Activated CD8-positive, alpha-beta memory T cell treated with anti-CD3 and anti-CD28 coated beads, Interleukin-2, amount 10 ng/mL, durations not matched to agents 7 days and 5 days (primary cell): ENCODE measurements at regions not wholly inside any gene's neighbourhood (a gene's known extent, or its start where the extent isn't known, plus 50 kb on each side); places are given as distances from the start of the nearest gene placed in this dataset.
A peak's percentile ranks its signal among the peaks of the same experiment; 100 is the strongest.

Experiments used
- ATAC-seq: fragments of 150-1000 bp; cut with Tn5 transposase; one replicate; pipeline ENCODE4 v1.10.0; 2021; ENCODE audit warnings: moderate library complexity
- CTCF ChIA-PET: fragments of 350-600 bp; sonication (Branson Sonifier 250); formaldehyde crosslinking; loops from one replicate; lab custom pipeline; 2021; ENCODE audit warnings: antibody characterized with exemption; lab: Charles Lee
- DNase-seq: peaks from one replicate; pipeline ENCODE4 v3.0.0-alpha.2; 2020
- H3K27ac Mint-ChIP-seq: one replicate; pipeline ENCODE4 v1.8.0; 2021; ENCODE audit warnings: mild to moderate bottlenecking, mixed read lengths
- H3K27me3 Mint-ChIP-seq: one replicate; pipeline ENCODE4 v1.8.0; 2021; ENCODE audit warnings: mixed read lengths
- H3K36me3 Mint-ChIP-seq: one replicate; pipeline ENCODE4 v1.8.0; 2021; ENCODE audit warnings: mild to moderate bottlenecking, mixed read lengths
- H3K4me1 Mint-ChIP-seq: one replicate; pipeline ENCODE4 v1.8.0; 2021; ENCODE audit warnings: mixed read lengths
- H3K4me3 Mint-ChIP-seq: one replicate; pipeline ENCODE4 v1.8.0; 2021; ENCODE audit warnings: mild to moderate bottlenecking, moderate library complexity, mixed read lengths
- H3K9me3 Mint-ChIP-seq: one replicate; pipeline ENCODE4 v1.8.0; 2022; ENCODE audit warnings: low read depth, mixed read lengths

GRCh38 chr14:101347893-101348777 lies 213.2 kb upstream of the DIO3 start:
- H3K4me3 Mint-ChIP-seq: no peak overlapping the region
- H3K36me3 Mint-ChIP-seq: no peaks in the 10 kb centered on the region
- ATAC-seq (no peak), DNase-seq (no peak)
- peaks cover 16% of the 10 kb centered on the region for H3K27me3 Mint-ChIP-seq
- CTCF ChIA-PET: no interaction called here
- H3K27ac Mint-ChIP-seq: no peak overlapping the region
- H3K4me1 Mint-ChIP-seq: no peaks in the 10 kb centered on the region
- H3K9me3 Mint-ChIP-seq: no peaks in the 10 kb centered on the region

- no peak for ATAC-seq
- peak; percentile 15 for DNase-seq
- Mint-ChIP-seq H3K9me3 (peaks cover 1% of the 10 kb centered on the region), H3K4me3 (no peak overlapping the region), H3K36me3 (no peaks in the 10 kb centered on the region), H3K4me1 (no peaks in the 10 kb centered on the region), H3K27ac (no peak overlapping the region), H3K27me3 (peaks cover 8% of the 10 kb centered on the region)
- CTCF ChIA-PET: no interaction called here
Observed at GRCh38 chr14:101349108-101349507, 212.2 kb upstream of the DIO3 start.

- no peak overlapping the region for H3K27ac Mint-ChIP-seq
- DNase-seq (no peak), ATAC-seq (no peak)
- no peaks in the 10 kb centered on the region for H3K4me1 Mint-ChIP-seq
- no peaks in the 10 kb centered on the region for H3K36me3 Mint-ChIP-seq
- CTCF ChIA-PET: no interaction called here
- no peak overlapping the region for H3K4me3 Mint-ChIP-seq
- H3K9me3 Mint-ChIP-seq: peaks cover 4% of the 10 kb centered on the region
- peaks cover 2% of the 10 kb centered on the region for H3K27me3 Mint-ChIP-seq
Observed at GRCh38 chr14:101350021-101350420, 211.3 kb upstream of the DIO3 start.

GRCh38 chr14:101350691-101351090 lies 210.6 kb upstream of the DIO3 start:
- Mint-ChIP-seq H3K27ac (no peak overlapping the region), H3K9me3 (peaks cover 5% of the 10 kb centered on the region), H3K27me3 (peaks cover 2% of the 10 kb centered on the region), H3K4me1 (no peaks in the 10 kb centered on the region), H3K4me3 (no peak overlapping the region), H3K36me3 (no peaks in the 10 kb centered on the region)
- CTCF ChIA-PET: interaction anchor here (0.6 kb wide), 1 partner anchor 1759 kb away, joined by 3 read pairs; no protein-coding TSS in a partner anchor
- DNase-seq: peak; percentile 23
- no peak for ATAC-seq

- Mint-ChIP-seq H3K36me3 (no peaks in the 10 kb centered on the region), H3K9me3 (peaks cover 5% of the 10 kb centered on the region), H3K27ac (no peak overlapping the region), H3K4me1 (no peaks in the 10 kb centered on the region), H3K4me3 (no peak overlapping the region), H3K27me3 (peaks cover under 1% of the 10 kb centered on the region)
- CTCF ChIA-PET: interaction anchor here (0.6 kb wide), 1 partner anchor 1758 kb away, joined by 3 read pairs; no protein-coding TSS in a partner anchor
- DNase-seq: peak; percentile 19
- no peak for ATAC-seq
Observed at GRCh38 chr14:101351146-101351545, 210.1 kb upstream of the DIO3 start.

- Mint-ChIP-seq H3K4me1 (no peaks in the 10 kb centered on the region), H3K27ac (no peak overlapping the region), H3K36me3 (no peaks in the 10 kb centered on the region), H3K9me3 (peaks cover 8% of the 10 kb centered on the region), H3K27me3 (no peaks in the 10 kb centered on the region), H3K4me3 (no peak overlapping the region)
- no peak for ATAC-seq
- DNase-seq: peak; percentile 11
- CTCF ChIA-PET: no interaction called here
Observed at GRCh38 chr14:101351769-101352168, 209.5 kb upstream of the DIO3 start.

- ATAC-seq: no peak
- Mint-ChIP-seq H3K9me3 (peaks cover 8% of the 10 kb centered on the region), H3K4me3 (no peak overlapping the region), H3K27ac (no peak overlapping the region), H3K4me1 (no peaks in the 10 kb centered on the region), H3K36me3 (no peaks in the 10 kb centered on the region), H3K27me3 (no peaks in the 10 kb centered on the region)
- CTCF ChIA-PET: no interaction called here
- peak; percentile 9 for DNase-seq
Observed at GRCh38 chr14:101352567-101352966, 208.7 kb upstream of the DIO3 start.

GRCh38 chr14:101353422-101353821 lies 207.9 kb upstream of the DIO3 start:
- no peaks in the 10 kb centered on the region for H3K4me1 Mint-ChIP-seq
- H3K4me3 Mint-ChIP-seq: no peak overlapping the region
- H3K27ac Mint-ChIP-seq: no peak overlapping the region
- DNase-seq (peak; percentile 33), ATAC-seq (no peak)
- peaks cover 8% of the 10 kb centered on the region for H3K9me3 Mint-ChIP-seq
- H3K36me3 Mint-ChIP-seq: no peaks in the 10 kb centered on the region
- H3K27me3 Mint-ChIP-seq: no peaks in the 10 kb centered on the region
- CTCF ChIA-PET: no interaction called here

- Mint-ChIP-seq H3K9me3 (peaks cover 8% of the 10 kb centered on the region), H3K27ac (no peak overlapping the region), H3K4me1 (no peaks in the 10 kb centered on the region), H3K27me3 (peaks cover 4% of the 10 kb centered on the region), H3K36me3 (no peaks in the 10 kb centered on the region), H3K4me3 (no peak overlapping the region)
- no peak for ATAC-seq
- DNase-seq: no peak
- CTCF ChIA-PET: no interaction called here
Observed at GRCh38 chr14:101354726-101355125, 206.6 kb upstream of the DIO3 start.

- Mint-ChIP-seq H3K36me3 (no peaks in the 10 kb centered on the region), H3K4me1 (no peaks in the 10 kb centered on the region), H3K4me3 (no peak overlapping the region), H3K27ac (no peak overlapping the region), H3K9me3 (peaks cover 8% of the 10 kb centered on the region), H3K27me3 (peaks cover 4% of the 10 kb centered on the region)
- no peak for ATAC-seq
- CTCF ChIA-PET: no interaction called here
- DNase-seq: peak; percentile 27
Observed at GRCh38 chr14:101355284-101355683, 206.0 kb upstream of the DIO3 start.

- no peaks in the 10 kb centered on the region for H3K36me3 Mint-ChIP-seq
- peak; percentile 19 for DNase-seq
Observed at GRCh38 chr14:101357038-101357437, 204.3 kb upstream of the DIO3 start.

GRCh38 chr14:101357559-101358319 lies 203.6 kb upstream of the DIO3 start:
- H3K4me1 Mint-ChIP-seq: no peaks in the 10 kb centered on the region
- peaks cover 11% of the 10 kb centered on the region for H3K27me3 Mint-ChIP-seq
- H3K9me3 Mint-ChIP-seq: peaks cover 8% of the 10 kb centered on the region
- no peak for ATAC-seq
- CTCF ChIA-PET: no interaction called here
- H3K4me3 Mint-ChIP-seq: no peak overlapping the region
- no peak overlapping the region for H3K27ac Mint-ChIP-seq
- H3K36me3 Mint-ChIP-seq: no peaks in the 10 kb centered on the region
- peak; percentile 23 for DNase-seq

More at GRCh38 chr14:101357038-101357437, 204.3 kb upstream of the DIO3 start:
- no peak overlapping the region for H3K27ac Mint-ChIP-seq
- no peaks in the 10 kb centered on the region for H3K4me1 Mint-ChIP-seq
- no peak for ATAC-seq
- H3K9me3 Mint-ChIP-seq: peaks cover 8% of the 10 kb centered on the region
- no peak overlapping the region for H3K4me3 Mint-ChIP-seq
- peaks cover 11% of the 10 kb centered on the region for H3K27me3 Mint-ChIP-seq
- CTCF ChIA-PET: no interaction called here

- Mint-ChIP-seq H3K4me3 (no peak overlapping the region), H3K36me3 (no peaks in the 10 kb centered on the region), H3K4me1 (no peaks in the 10 kb centered on the region), H3K9me3 (peaks cover 8% of the 10 kb centered on the region), H3K27ac (no peak overlapping the region), H3K27me3 (peaks cover 18% of the 10 kb centered on the region)
- ATAC-seq: no peak
- CTCF ChIA-PET: no interaction called here
- DNase-seq: peak; percentile 27
Observed at GRCh38 chr14:101358320-101359125, 202.8 kb upstream of the DIO3 start.
